ENCODE measurements at regions not wholly inside any gene's neighbourhood (a gene's known extent, or its start where the extent isn't known, plus 50 kb on each side); places are given as distances from the start of the nearest gene placed in this dataset.
"Not testable (repeated sequence)": the region's sequence is repeated elsewhere in the genome, so short reads cannot be mapped to it uniquely, and the experiment has no call there.

- DNase-seq (ENCODE audit: low read depth) = no peak
These were observed 166.0 kb upstream of the CDH4 start for GRCh38 chr20:61086031-61086430.

GRCh38 chr20:61090541-61090940 is 161.5 kb upstream of the CDH4 start:
- DNase-seq (ENCODE audit: low read depth) = no peak

DNA sequence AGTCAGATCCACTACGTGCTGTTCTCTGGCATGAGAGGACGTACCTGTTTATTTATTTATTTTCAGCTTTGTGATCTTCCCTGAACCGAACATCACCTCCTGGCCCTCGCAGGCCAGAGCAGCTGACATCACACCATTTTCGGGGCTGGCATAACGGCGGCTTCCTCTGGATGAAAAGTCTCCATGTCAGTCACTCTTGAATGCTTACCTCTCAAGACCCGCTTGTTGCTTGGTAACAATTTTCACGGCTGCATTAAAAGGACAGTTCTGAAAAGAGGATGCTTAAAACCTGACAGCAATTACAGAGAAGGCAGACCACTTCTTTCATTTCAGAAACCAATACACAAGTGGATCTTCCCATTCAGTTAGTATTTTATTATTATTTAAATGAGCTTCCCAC is 159.8 kb upstream of the CDH4 start:
- no peak for DNase-seq (ENCODE audit: low read depth)

DNA sequence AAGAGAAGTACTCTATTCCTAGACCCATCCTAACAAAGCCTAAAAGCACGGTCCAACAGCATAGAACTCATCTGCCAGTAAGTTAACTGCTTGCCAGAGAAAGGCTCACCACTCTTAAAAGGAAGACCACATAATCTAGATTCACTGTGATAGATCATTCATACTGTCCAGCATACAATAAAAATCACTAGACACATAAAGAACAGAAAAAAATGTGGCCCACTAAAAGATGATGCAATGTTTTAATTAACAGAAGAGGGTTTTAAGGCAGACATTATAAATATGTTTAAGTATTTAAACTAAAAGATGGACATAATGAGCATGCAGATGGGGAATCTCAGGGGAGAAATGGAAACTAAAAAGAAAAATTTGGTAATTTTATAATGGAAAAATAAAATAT is 157.5 kb upstream of the CDH4 start:
- no peak for DNase-seq (ENCODE audit: low read depth)

DNA sequence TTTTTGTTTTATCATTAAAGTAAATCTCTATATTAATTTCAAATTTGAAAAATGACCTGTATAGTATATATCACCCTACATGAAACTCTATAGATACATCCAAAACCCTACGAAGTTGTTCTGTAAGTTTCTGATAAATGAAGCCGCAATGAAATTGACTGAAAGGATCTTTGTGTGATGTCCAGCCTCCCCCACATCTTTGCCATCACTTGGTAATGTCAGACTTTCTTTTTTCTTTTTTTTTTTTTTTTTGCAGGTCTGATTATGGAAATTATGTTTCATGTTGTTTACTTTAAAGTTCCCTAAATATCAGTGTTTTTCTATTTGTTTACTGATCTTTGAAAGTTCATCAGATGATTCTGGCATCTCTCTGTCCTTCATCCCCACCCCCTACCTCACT is 155.6 kb upstream of the CDH4 start:
- DNase-seq (ENCODE audit: low read depth) = no peak

DNA sequence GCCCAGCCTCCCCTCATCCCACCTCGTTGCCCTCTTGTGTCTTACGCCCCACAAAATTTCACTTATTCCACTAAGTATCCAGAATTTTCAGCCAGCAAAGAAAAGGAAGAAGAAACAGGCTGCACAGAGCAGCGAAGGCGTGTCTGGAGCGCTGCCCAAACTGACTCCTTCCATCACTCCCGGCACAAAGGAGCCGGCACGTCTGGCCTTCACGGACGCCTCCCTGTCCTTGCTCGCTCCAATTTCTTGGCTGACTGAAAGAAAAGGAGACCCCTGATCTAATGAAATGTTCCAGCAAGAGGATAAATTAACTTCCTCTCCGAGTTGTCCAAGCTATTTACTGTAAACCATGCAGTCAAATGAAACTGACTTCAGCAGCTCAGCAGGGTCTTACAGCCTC is 152.3 kb upstream of the CDH4 start:
- peak; percentile 17 for DNase-seq (ENCODE audit: low read depth)

DNA sequence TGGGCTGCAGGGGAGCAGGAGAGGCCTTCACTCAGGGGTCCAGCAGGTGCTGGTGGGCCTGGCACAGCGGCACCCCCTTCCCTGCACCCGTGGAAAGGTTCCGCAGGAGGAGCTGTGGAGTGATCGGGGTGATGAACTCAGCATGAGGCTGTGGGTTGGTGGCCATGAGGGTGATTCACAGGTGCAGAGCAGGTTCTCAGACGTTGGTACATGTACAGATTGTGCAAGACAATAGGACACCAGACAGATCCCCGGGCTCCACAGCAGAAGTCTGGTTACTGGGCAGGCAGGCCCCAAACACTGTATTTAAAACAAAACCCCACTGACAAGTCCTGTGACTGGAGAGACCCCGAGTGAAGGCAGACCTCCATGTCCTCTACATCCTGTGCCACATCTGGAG is 151.6 kb upstream of the CDH4 start:
- DNase-seq (ENCODE audit: low read depth) = no peak

- not testable (repeated sequence) for DNase-seq (ENCODE audit: low read depth)
These were observed 150.7 kb upstream of the CDH4 start for GRCh38 chr20:61101321-61101720.

GRCh38 chr20:61104232-61104631 is 147.8 kb upstream of the CDH4 start:
- DNase-seq (ENCODE audit: low read depth) = no peak

DNA sequence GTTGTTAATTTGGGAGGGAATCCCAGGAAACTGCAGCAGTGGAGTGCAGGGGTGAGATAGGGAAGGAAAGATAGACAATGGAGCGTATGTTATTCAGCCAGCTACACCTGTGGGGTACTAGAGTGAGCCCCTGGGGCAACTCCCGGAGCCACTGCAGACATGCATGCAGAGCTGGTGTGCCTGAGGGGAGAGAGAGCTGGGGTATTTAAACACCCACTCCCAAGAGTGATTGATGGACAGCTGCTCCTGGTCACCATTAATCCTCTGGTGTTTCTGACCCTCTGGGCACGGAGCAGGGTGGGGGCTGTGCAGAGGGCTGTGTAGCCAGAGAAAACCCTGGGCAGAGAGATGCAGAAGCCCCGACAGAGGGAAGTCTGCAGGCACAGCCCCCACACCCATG is 146.7 kb upstream of the CDH4 start:
- no peak for DNase-seq (ENCODE audit: low read depth)

DNA sequence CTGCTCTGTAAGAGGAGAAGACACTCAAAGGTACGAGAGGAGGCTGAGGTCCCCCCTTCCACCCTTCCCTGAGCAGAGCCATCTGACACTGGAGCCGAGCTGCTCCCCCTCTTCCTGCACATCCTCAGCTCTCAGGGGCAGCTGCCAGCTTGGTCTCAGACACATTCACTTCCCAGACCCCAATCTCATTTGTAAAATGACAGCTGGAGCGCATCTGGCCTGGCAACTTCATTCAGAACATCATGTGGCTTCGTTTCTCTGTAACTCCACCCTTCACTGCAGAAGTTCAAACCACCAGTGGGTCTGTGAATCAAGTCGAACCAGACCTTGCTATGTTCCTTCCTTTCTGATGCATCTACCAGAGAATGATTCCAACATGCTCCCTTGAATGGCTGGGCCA is 145.6 kb upstream of the CDH4 start:
- DNase-seq (ENCODE audit: low read depth) = no peak

DNA sequence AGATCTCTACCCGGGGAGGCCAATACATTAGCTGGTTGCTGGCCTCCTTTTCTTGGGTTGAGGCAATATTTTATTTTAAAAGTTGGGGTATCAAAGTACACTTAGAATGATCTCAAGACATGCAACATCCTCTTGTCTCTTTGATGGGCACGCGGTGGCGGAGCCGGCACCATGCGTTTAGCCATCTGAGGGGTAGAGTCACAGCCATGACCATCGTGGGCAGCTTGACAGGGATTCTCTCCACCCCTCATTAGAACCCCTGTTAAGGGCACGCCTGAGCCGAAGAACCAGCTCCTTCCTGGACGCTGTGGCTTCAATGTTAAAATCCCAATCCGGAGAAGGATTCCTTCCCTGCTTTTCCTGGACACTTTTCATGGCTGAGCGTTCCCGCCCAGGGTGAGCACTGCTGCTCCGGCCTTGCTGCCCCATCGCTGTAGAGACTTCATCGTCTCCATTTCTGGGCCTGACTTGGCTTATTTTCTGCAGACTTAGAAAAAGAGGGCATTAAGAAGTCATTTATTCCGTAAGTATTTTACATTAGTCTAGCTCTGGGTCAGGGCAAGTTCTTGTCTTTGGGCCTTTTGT is 142.7 kb upstream of the CDH4 start:
- DNase-seq (ENCODE audit: low read depth) = no peak

- peak; percentile 18 for DNase-seq (ENCODE audit: low read depth)
These were observed 139.5 kb upstream of the CDH4 start for GRCh38 chr20:61112515-61112914.

DNA sequence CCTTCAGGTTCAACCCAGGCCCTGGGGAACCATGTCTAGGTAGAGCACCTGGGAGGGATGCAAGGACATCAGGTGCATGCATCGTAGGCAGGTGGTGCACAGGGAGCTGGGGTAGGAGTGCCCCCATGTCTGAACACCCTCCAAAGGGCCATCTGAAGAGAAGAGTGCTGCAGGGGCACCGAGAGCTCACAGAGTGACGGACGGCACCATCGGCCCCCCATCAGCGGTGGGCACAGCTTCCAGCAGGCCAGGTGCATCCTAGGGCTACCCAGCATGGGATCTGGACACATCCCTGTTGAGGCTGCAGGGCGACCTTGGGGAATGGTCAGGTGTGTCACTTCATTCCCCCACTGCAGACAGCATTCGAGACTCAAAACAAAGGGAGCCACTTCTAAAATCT is 138.3 kb upstream of the CDH4 start:
- DNase-seq (ENCODE audit: low read depth) = no peak

DNA sequence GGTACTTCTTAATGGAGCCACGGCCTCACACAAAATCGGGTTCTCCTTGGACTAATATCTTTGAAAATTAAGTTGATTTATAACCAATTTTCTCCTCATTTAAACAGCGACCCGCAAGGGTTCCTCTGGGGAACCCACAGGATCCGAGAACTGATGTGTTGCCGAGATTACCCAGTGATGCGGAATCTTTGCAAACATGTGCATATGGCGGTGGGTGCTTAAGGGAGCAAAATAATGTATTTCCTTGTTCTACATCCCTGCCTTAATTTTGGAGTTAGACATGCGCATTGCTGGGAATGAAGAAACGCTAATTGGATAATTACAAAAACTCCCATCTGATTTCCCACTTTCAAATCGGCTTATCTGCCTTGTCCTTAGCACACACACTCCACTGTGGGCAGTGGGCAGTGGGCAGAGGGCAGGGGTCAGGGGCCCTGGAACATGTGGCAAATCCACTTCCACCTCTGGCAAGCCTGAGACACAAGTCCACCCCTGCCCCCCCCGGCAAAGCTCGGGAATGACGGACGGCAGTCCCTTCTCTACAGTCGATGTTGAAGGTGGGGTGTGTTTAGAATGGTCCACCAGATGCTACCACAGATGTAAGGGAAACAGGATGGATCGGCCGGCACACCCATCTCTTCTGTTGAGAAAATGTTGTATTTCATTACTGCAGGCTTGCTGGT is 137.4 kb upstream of the CDH4 start:
- no peak for DNase-seq (ENCODE audit: low read depth)

GRCh38 chr20:61115364-61116065 is 136.5 kb upstream of the CDH4 start:
- DNase-seq (ENCODE audit: low read depth) = no peak

DNA sequence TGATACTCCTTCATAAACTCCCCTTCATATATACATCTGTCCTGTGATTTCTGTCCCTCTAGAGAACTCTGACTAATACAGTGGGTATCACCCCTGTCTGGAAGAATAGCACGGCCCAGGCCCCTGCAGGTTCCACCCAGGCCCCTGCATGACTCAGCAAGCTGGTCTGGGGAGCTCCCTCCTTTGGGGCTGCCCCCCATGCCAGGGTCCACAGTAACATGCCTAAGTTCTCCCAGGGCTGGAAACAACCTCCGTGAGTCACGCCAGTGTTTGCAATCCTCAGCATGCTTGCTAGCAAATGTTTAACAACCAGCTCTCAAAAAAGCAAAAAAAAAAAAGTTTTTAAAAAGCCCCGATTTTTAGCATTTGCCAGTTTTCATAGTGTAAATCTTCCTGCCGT is 134.3 kb upstream of the CDH4 start:
- peak; percentile 85 for DNase-seq (ENCODE audit: low read depth)

DNA sequence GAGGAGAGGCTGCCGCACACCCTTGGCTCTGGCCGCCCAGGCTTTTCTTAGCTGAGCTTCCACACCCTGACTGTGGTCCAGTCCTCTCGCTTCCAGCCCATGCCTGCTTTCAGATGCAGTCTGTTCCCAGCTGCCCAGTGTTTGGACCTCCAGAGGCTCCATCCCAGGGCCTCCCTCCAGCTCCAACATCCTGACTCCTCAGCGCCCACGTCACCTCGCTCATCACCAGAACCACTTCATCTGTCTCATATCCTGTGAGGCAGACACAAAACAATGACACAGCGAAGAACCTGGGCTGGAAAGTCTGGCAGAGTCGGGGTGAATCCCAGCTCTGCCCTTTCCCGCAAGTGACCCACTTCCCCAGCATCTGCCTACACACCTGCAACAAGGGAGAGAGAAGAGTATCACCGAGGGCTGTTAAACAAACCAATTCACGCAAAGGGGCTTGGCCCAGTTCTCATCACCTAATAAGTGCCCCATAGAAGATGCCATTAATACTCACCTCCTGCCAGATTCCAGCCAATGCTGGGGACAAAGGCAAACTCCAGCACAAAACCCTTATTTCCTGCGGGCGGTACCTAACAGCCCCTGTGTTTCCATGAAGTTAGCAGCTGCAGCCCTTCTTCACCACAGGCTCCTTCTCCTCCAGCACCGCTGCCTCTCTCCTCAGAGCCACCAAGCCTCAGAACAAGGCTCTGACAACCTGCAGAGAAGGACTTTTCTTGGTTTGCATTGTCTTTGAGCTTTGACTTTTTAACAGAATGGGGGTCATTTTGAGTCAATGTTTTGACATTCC is 133.4 kb upstream of the CDH4 start:
- peak; percentile 92 for DNase-seq (ENCODE audit: low read depth)

- no peak for DNase-seq (ENCODE audit: low read depth)
These were observed 132.8 kb upstream of the CDH4 start for GRCh38 chr20:61119273-61119672.

DNA sequence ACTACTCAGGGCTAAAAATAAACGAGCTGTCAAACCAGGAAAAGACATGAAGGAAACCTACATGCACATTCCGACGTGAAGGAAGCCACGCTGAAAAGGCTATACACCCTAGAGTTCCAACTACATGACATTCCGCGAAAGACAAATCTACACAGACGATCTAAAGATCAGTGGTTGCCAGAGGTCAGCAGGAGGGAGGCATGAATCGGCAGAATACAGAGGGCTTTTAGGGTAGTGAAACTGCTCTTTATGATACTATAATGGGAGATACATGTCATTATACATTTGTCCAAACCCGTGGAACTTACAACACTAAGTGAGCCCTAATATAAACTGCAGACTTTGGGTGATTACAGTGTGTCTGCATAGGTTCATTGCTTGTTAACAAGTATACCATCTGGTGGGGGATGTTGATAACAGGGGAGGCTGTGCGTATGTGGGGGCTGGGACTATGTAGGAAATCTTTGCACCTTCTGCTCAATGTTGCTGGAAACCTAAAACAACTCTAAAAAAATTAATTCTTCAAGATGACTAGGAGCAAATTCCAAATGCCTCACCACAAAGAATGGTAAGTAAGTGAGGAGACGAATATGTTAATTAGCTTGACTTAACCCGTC is 132.2 kb upstream of the CDH4 start:
- DNase-seq (ENCODE audit: low read depth) = no peak

DNA sequence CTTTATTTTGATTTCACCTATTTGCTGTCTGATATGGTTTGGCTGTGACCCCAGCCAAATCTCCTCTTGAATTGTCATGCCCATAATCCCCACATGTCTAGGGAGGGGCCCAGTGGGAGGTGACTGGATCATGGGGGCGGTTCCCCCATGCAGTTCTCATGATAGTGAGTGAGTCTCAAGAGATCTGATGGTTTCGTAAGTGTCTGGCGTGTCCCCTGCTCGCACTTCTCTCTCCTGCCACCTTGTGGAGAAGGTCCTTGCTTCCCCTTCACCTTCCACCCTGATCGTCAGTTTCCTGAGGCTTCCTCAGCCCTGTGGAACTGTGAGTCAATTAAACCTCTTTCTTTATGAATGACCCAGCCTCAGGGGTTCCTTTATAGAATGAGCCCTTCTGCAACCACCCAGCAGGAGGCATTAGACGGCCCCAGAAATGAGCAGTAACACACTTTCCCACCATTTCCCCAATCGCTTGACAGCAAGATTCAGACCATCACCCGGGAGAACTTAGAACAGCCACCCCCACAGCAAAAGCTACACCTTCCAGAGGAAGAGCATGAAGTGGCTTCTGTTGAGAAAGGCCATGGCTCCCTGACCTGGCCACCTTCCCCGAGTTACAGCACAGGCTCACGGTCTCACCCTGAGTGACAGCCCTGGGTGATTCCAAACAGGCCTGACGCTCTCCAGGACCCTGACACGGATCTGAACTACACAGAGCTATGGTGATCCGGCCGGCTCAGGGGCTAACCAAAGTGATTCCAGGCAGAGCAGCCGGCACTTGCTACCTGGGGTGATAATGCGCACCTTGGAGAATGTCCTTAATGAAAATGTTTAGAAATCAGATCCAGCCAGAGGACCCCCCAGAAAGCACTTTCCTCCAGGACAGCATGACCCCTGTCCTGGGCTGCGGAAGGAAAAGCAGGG is 131.2 kb upstream of the CDH4 start:
- DNase-seq (ENCODE audit: low read depth) = peak; percentile 87

Data from Daoy (cell line).